B cell (primary cell): ENCODE measurements at regions not wholly inside any gene's neighbourhood (a gene's known extent, or its start where the extent isn't known, plus 50 kb on each side); places are given as distances from the start of the nearest gene placed in this dataset.

ENCODE experiments used
- ATAC-seq: fragments of 200-7000 bp; cut with Tn5 transposase; one replicate; pipeline ENCODE4 v1.10.0; 2021; ENCODE audit warnings: low read depth, mild to moderate bottlenecking, moderate number of reproducible peaks, moderate library complexity
- CTCF ChIA-PET: fragments of 350-600 bp; sonication (Branson Sonifier 250); formaldehyde crosslinking; loops from one replicate; lab custom pipeline; 2021; ENCODE audit warnings: antibody characterized with exemption, inconsistent platforms; lab: Charles Lee
- POLR2A ChIA-PET: fragments of 350-600 bp; sonication (Branson Sonifier 250); formaldehyde crosslinking; loops from one replicate; lab custom pipeline; 2021; ENCODE audit warnings: antibody characterized with exemption; lab: Charles Lee
- DNase-seq: peaks from one replicate; pipeline ENCODE4 v3.0.0; 2013
- H2AFZ ChIP-seq: 2 replicates; pipeline ENCODE4 v1.6.1; 2012; ENCODE audit warnings: mild to moderate bottlenecking, low read depth, low read length; ENCODE audit not compliant: insufficient read depth, poor library complexity, severe bottlenecking
- H3K27ac ChIP-seq, 2 donors: 1 replicate in 1 of 2; 2 replicates in 1 of 2; pipeline ENCODE4 v1.5.1; 2012 to 2013; ENCODE audit warnings: low read length in 2 of 2, mild to moderate bottlenecking in 2 of 2, moderate library complexity in 1 of 2
- H3K27me3 ChIP-seq, 4 experiments: fragments of 200-600 bp in 1 of 4; sonication (generic) in 1 of 4; replicated peaks in 1 of 4; 1 replicate in 2 of 4; 2 replicates in 2 of 4; pipeline versions ENCODE4 v1.6.1 to v1.7.0; 2013 to 2016; ENCODE audit warnings: low read length in 3 of 4, mild to moderate bottlenecking in 2 of 4, mixed read lengths in 1 of 4, moderate library complexity in 1 of 4; ENCODE audit not compliant: insufficient read depth in 4 of 4, control insufficient read depth in 3 of 4; ENCODE audit errors: control extremely low read depth in 1 of 4
- H3K36me3 ChIP-seq, 2 experiments: replicated peaks in 1 of 2; 1 replicate in 1 of 2; 2 replicates in 1 of 2; pipeline versions ENCODE4 v1.6.1 to v1.7.1; 2013; ENCODE audit warnings: low read length in 1 of 2; ENCODE audit not compliant: insufficient read depth in 2 of 2, control insufficient read depth in 1 of 2; ENCODE audit errors: control extremely low read depth in 1 of 2, extremely low read depth in 1 of 2
- H3K4me1 ChIP-seq, 2 donors: fragments of 200-600 bp in 1 of 2; sonication (generic) in 1 of 2; 1 replicate in 1 of 2; 2 replicates in 1 of 2; pipeline versions ENCODE4 v1.5.1 to v1.6.1; 2013 to 2017; ENCODE audit warnings: low read length in 2 of 2; ENCODE audit not compliant: control insufficient read depth in 2 of 2, insufficient read depth in 2 of 2
- H3K4me2 ChIP-seq: replicated peaks from 2 replicates; pipeline ENCODE3; 2012; ENCODE audit warnings: mild to moderate bottlenecking, low read depth, low read length; ENCODE audit not compliant: poor library complexity, severe bottlenecking
- H3K4me3 ChIP-seq, 5 experiments: fragments of 200-600 bp in 1 of 5; sonication (generic) in 1 of 5; 1 replicate in 3 of 5; 2 replicates in 2 of 5; pipeline versions ENCODE4 v1.5.1 to v1.7.0; 2011 to 2016; ENCODE audit warnings: low read length in 4 of 5, mild to moderate bottlenecking in 4 of 5, low read depth in 2 of 5, control low read depth in 1 of 5, moderate library complexity in 1 of 5; ENCODE audit not compliant: insufficient read depth in 1 of 5; ENCODE audit errors: control extremely low read depth in 1 of 5, extremely low read depth in 1 of 5
- H3K79me2 ChIP-seq: fragments of 200-600 bp; sonication (generic); one replicate; pipeline ENCODE4 v1.6.0; 2016; ENCODE audit warnings: low read length; ENCODE audit not compliant: control insufficient read depth, insufficient read depth
- H3K9ac ChIP-seq: fragments of 200-600 bp; sonication (generic); 2 replicates; pipeline ENCODE4 v1.6.1; 2017; ENCODE audit warnings: mild to moderate bottlenecking, low read length, moderate library complexity
- H3K9me3 ChIP-seq, 3 donors: one replicate each; pipeline versions ENCODE4 v1.6.1 to v1.7.1; 2013; ENCODE audit warnings: low read length in 2 of 3; ENCODE audit not compliant: control insufficient read depth in 2 of 3, insufficient read depth in 1 of 3; ENCODE audit errors: control extremely low read depth in 1 of 3
- H4K20me1 ChIP-seq: 2 replicates; pipeline ENCODE4 v1.6.0; 2012; ENCODE audit warnings: mild to moderate bottlenecking, low read length; ENCODE audit not compliant: insufficient read depth, control insufficient read depth, poor library complexity, severe bottlenecking
- H3K27ac Mint-ChIP-seq: one replicate; pipeline ENCODE4 v1.8.0; 2021; ENCODE audit warnings: mixed read lengths
- H3K27me3 Mint-ChIP-seq: one replicate; pipeline ENCODE4 v1.8.0; 2021; ENCODE audit warnings: mixed read lengths
- H3K4me1 Mint-ChIP-seq: one replicate; pipeline ENCODE4 v1.8.0; 2021; ENCODE audit warnings: mixed read lengths
- H3K4me3 Mint-ChIP-seq: one replicate; pipeline ENCODE4 v1.8.0; 2021; ENCODE audit warnings: mixed read lengths
- H3K9me3 Mint-ChIP-seq: one replicate; pipeline ENCODE4 v1.8.0; 2022; ENCODE audit warnings: mixed read lengths; ENCODE audit not compliant: insufficient read depth
- CTCF ChIP-seq: fragments of 200-600 bp; IDR thresholded peaks from one replicate; pipeline ENCODE4 v1.8.0; 2022; ENCODE audit warnings: antibody characterized with exemption, mild to moderate bottlenecking
- EZH2 ChIP-seq: IDR thresholded peaks from 2 replicates; pipeline ENCODE4 v1.6.1; 2012; ENCODE audit warnings: borderline replicate concordance, low read depth, mild to moderate bottlenecking, moderate library complexity, low read length; ENCODE audit not compliant: insufficient read depth, poor library complexity, severe bottlenecking
- WGBS: methylation state at CpG from one replicate; pipeline ENCODE4 v1.1.5; 2013; ENCODE audit warnings: missing lambda C conversion rate; ENCODE audit not compliant: insufficient coverage; 5-methylcytosine and 5-hydroxymethylcytosine counted together
- intact Hi-C: fragments of 100-400 bp; cut with micrococcal nuclease; formaldehyde crosslinking; loops from one replicate; pipeline ENCODE4 v1.10.0; 2022

- Histone ChIP-seq H3K9ac (no peak overlapping the region), H3K4me1 (no peaks in the 10 kb centered on the region), H3K4me3 (no peak overlapping the region), H3K79me2 (no peaks in the 10 kb centered on the region), H3K27me3 (no peaks in the 10 kb centered on the region), H2AFZ (no peak overlapping the region), H3K4me2 (no peak overlapping the region), H3K9me3 (peaks cover 0 to 17% (median 2%) of the 10 kb centered on the region in 3 donors), H3K36me3 (no peaks in the 10 kb centered on the region), H3K27ac (no peak overlapping the region), H4K20me1 (no peaks in the 10 kb centered on the region)
- intact Hi-C loops: no loop called here
- ChIA-PET CTCF (no interaction called here), POLR2A (no interaction called here)
- H3K27me3 Mint-ChIP-seq: peaks cover 2% of the 10 kb centered on the region
- TF ChIP-seq EZH2 (no peak), CTCF (no peak)
- ATAC-seq (no peak), DNase-seq (no peak)
- no peaks in the 10 kb centered on the region for H3K4me1 Mint-ChIP-seq
- WGBS: 20% methylated on average over 1 of the region's 4 CpGs
- peaks cover 5% of the 10 kb centered on the region for H3K9me3 Mint-ChIP-seq
- H3K4me3 Mint-ChIP-seq: no peak overlapping the region
- no peak overlapping the region for H3K27ac Mint-ChIP-seq
Observed at GRCh38 chr12:113655919-113656318, 184.2 kb upstream of the LHX5 start.

- DNase-seq (no peak), ATAC-seq (no peak)
- H3K79me2 ChIP-seq: no peaks in the 10 kb centered on the region
- no peaks in the 10 kb centered on the region for H3K36me3 ChIP-seq
- no peak overlapping the region for H3K4me2 ChIP-seq
- Mint-ChIP-seq H3K27ac (no peak overlapping the region), H3K4me1 (no peaks in the 10 kb centered on the region), H3K27me3 (peaks cover 4% of the 10 kb centered on the region), H3K9me3 (peaks cover 5% of the 10 kb centered on the region), H3K4me3 (no peak overlapping the region)
- ChIA-PET CTCF (no interaction called here), POLR2A (no interaction called here)
- no peak overlapping the region for H3K27ac ChIP-seq
- intact Hi-C loops: no loop called here
- no peak overlapping the region for H2AFZ ChIP-seq
- no peaks in the 10 kb centered on the region for H4K20me1 ChIP-seq
- peaks cover 0 to 17% (median 2%) of the 10 kb centered on the region in 3 donors for H3K9me3 ChIP-seq
- H3K27me3 ChIP-seq: no peaks in the 10 kb centered on the region
- TF ChIP-seq EZH2: no peak
- no peak for TF ChIP-seq CTCF
- WGBS: 83% methylated on average over 3 of the region's 3 CpGs
- H3K4me1 ChIP-seq: no peaks in the 10 kb centered on the region
- H3K4me3 ChIP-seq: no peak overlapping the region
- no peak overlapping the region for H3K9ac ChIP-seq
Observed at GRCh38 chr12:113655479-113655878, 183.8 kb upstream of the LHX5 start.
